Coronary artery (tissue), 2 donors: ENCODE measurements at regions not wholly inside any gene's neighbourhood (a gene's known extent, or its start where the extent isn't known, plus 50 kb on each side); places are given as distances from the start of the nearest gene placed in this dataset.

Experiments used
- DNase-seq: peaks from one replicate; pipeline ENCODE4 v3.0.0-alpha.2; 2017; ENCODE audit warnings: low spot score
- H3K27ac ChIP-seq, 2 donors: fragments of 200-600 bp; sonication (generic); one replicate each; pipeline ENCODE4 v1.5.1; 2016 to 2019
- H3K4me3 ChIP-seq: fragments of 200-600 bp; sonication (generic); 2 replicates; pipeline ENCODE4 v1.5.1; 2016; ENCODE audit warnings: mild to moderate bottlenecking, moderate library complexity
- CTCF ChIP-seq: fragments of 200-600 bp; sonication (generic); IDR thresholded peaks from one replicate; pipeline ENCODE4 v1.5.1; 2019; ENCODE audit warnings: antibody characterized with exemption

GRCh38 chr1:168379104-168379860 is 98.6 kb downstream of the TBX19 start:
- DNase-seq, result no peak
- no peak for TF ChIP-seq CTCF
- H3K27ac ChIP-seq, result no peak overlapping the region
- no peak overlapping the region for H3K4me3 ChIP-seq

GRCh38 chr1:168375566-168376300 is 95.1 kb downstream of the TBX19 start:
- DNase-seq, result no peak
- Histone ChIP-seq H3K27ac (no peak overlapping the region), H3K4me3 (no peak overlapping the region)
- TF ChIP-seq CTCF, result no peak

GRCh38 chr1:168374566-168374965 is 93.9 kb downstream of the TBX19 start:
- Histone ChIP-seq H3K4me3 (no peak overlapping the region), H3K27ac (no peak overlapping the region)
- no peak for TF ChIP-seq CTCF
- no peak for DNase-seq

- TF ChIP-seq CTCF, result no peak
- no peak for DNase-seq
- H3K4me3 ChIP-seq, result no peak overlapping the region
- H3K27ac ChIP-seq, result no peak overlapping the region
Observed at GRCh38 chr1:168373869-168374268, 93.2 kb downstream of the TBX19 start.

GRCh38 chr1:168372861-168373371 is 92.2 kb downstream of the TBX19 start:
- DNase-seq, result no peak
- no peak overlapping the region for H3K4me3 ChIP-seq
- no peak overlapping the region for H3K27ac ChIP-seq
- TF ChIP-seq CTCF, result no peak

GRCh38 chr1:168372307-168372706 is 91.6 kb downstream of the TBX19 start:
- Histone ChIP-seq H3K27ac (no peak overlapping the region), H3K4me3 (no peak overlapping the region)
- no peak for TF ChIP-seq CTCF
- no peak for DNase-seq

- no peak for TF ChIP-seq CTCF
- no peak overlapping the region for H3K27ac ChIP-seq
- no peak overlapping the region for H3K4me3 ChIP-seq
- DNase-seq, result no peak
Observed at GRCh38 chr1:168371477-168371876, 90.8 kb downstream of the TBX19 start.
